HL-60 (cell line): ENCODE measurements at regions not wholly inside any gene's neighbourhood (a gene's known extent, or its start where the extent isn't known, plus 50 kb on each side); places are given as distances from the start of the nearest gene placed in this dataset.

ENCODE experiments used
- DNase-seq, 2 experiments: peaks; one replicate each; pipeline ENCODE4 v3.0.0-alpha.2; 2010 to 2020; ENCODE audit warnings: low read depth in 1 of 2, low spot score in 1 of 2
- H3K27ac ChIP-seq: fragments of 250-450 bp; sonication (Bioruptor Pico); replicated peaks from 2 replicates; pipeline ENCODE4 v1.5.1; 2020; ENCODE audit warnings: mild to moderate bottlenecking, moderate library complexity
- H3K27me3 ChIP-seq: fragments of 250-450 bp; sonication (Bioruptor Pico); 2 replicates; pipeline ENCODE4 v1.5.1; 2021; ENCODE audit warnings: mild to moderate bottlenecking, moderate library complexity; ENCODE audit not compliant: insufficient read depth, poor library complexity, severe bottlenecking
- H3K4me3 ChIP-seq: replicated peaks from 2 replicates; pipeline ENCODE4 v1.5.1; 2011; ENCODE audit warnings: mild to moderate bottlenecking, control low read depth, low read length; ENCODE audit not compliant: insufficient read depth
- GABPA ChIP-seq: IDR thresholded peaks from 2 replicates; pipeline ENCODE4 v1.6.1; 2012; ENCODE audit warnings: low read depth
- POLR2AphosphoS5 ChIP-seq: IDR thresholded peaks from 2 replicates; pipeline ENCODE4 v1.6.1; 2012; ENCODE audit warnings: low read depth
- SPI1 ChIP-seq: IDR thresholded peaks from 2 replicates; pipeline ENCODE4 v1.6.1; 2012; ENCODE audit warnings: low read depth, mild to moderate bottlenecking, borderline replicate concordance
- TF ChIP-seq, protein P1 (sequence below): IDR thresholded peaks from one replicate; pipeline ENCODE4 v1.5.1; 2011; ENCODE audit warnings: low read length, control low read depth, inconsistent platforms; ENCODE audit not compliant: insufficient read depth
- TF ChIP-seq, protein P2 (sequence below): IDR thresholded peaks from 2 replicates; pipeline ENCODE4 v1.6.1; 2012; ENCODE audit warnings: low read depth; ENCODE audit not compliant: insufficient replicate concordance

DNA sequence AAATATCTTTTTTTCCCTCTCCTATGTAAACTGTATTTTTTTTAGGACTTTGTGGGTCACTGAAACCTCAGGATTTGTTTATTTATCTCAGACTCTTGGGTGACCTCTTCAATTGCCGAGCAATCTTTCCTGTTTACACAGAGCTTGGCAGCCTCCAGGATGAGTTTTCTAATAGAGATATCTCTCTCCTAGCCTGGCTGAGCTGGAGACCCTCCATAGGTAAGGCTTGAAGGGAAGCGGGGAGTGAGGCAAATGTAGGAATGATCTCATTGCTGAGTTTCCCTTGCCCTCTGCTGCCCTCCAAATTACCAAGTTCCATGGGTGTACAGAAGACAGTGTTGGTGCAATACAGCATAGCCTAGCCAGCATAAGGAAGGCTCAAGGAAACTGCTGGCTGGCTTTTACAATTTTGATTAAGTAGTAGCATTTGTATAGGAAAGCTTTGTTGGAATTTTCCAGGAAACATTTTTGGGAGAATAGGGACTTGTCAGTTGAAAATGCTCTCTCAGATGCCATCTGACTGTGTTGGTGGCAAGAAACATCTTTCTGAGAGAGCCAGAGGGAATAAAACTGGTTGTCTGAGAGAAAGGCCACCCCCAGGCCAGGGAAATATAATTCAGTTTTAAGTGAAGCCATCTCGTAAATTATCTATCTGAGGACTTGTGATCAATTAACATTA, 116.0 kb downstream of the NMUR2 start:
- TF ChIP-seq GABPA: no peak
- no peak for TF ChIP-seq POLR2AphosphoS5
- TF ChIP-seq, protein P1, sequence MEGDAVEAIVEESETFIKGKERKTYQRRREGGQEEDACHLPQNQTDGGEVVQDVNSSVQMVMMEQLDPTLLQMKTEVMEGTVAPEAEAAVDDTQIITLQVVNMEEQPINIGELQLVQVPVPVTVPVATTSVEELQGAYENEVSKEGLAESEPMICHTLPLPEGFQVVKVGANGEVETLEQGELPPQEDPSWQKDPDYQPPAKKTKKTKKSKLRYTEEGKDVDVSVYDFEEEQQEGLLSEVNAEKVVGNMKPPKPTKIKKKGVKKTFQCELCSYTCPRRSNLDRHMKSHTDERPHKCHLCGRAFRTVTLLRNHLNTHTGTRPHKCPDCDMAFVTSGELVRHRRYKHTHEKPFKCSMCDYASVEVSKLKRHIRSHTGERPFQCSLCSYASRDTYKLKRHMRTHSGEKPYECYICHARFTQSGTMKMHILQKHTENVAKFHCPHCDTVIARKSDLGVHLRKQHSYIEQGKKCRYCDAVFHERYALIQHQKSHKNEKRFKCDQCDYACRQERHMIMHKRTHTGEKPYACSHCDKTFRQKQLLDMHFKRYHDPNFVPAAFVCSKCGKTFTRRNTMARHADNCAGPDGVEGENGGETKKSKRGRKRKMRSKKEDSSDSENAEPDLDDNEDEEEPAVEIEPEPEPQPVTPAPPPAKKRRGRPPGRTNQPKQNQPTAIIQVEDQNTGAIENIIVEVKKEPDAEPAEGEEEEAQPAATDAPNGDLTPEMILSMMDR: no peak
- TF ChIP-seq SPI1: no peak
- TF ChIP-seq, protein P2, sequence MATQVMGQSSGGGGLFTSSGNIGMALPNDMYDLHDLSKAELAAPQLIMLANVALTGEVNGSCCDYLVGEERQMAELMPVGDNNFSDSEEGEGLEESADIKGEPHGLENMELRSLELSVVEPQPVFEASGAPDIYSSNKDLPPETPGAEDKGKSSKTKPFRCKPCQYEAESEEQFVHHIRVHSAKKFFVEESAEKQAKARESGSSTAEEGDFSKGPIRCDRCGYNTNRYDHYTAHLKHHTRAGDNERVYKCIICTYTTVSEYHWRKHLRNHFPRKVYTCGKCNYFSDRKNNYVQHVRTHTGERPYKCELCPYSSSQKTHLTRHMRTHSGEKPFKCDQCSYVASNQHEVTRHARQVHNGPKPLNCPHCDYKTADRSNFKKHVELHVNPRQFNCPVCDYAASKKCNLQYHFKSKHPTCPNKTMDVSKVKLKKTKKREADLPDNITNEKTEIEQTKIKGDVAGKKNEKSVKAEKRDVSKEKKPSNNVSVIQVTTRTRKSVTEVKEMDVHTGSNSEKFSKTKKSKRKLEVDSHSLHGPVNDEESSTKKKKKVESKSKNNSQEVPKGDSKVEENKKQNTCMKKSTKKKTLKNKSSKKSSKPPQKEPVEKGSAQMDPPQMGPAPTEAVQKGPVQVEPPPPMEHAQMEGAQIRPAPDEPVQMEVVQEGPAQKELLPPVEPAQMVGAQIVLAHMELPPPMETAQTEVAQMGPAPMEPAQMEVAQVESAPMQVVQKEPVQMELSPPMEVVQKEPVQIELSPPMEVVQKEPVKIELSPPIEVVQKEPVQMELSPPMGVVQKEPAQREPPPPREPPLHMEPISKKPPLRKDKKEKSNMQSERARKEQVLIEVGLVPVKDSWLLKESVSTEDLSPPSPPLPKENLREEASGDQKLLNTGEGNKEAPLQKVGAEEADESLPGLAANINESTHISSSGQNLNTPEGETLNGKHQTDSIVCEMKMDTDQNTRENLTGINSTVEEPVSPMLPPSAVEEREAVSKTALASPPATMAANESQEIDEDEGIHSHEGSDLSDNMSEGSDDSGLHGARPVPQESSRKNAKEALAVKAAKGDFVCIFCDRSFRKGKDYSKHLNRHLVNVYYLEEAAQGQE: no peak
- Histone ChIP-seq H3K27ac (no peak overlapping the region), H3K27me3 (no peaks in the 10 kb centered on the region), H3K4me3 (no peak overlapping the region)
- no peak for DNase-seq

DNA sequence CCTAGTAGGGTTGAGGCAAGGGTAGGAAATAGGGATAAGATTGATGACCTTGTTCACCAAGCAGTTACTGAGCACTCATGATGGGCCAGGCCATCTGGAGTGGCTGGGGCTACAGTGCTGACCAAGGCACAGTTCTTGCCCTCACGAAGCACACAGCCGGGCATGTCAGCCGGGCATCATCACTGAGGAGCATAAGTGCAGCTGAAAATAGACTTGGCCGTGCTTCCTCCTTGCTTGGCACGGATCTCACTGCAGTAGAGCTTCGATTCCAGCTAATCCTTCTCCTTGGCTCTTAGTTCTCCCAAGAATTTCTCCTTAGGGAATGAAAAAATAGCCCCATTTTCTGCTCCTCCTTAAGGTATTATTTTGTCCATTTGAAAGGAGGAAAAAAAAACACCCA, 116.6 kb downstream of the NMUR2 start:
- H3K27ac ChIP-seq: no peak overlapping the region
- no peak for DNase-seq
- TF ChIP-seq, protein P2: no peak
- TF ChIP-seq POLR2AphosphoS5: no peak
- no peak for TF ChIP-seq SPI1
- TF ChIP-seq GABPA: no peak
- TF ChIP-seq, protein P1: no peak
- H3K4me3 ChIP-seq: no peak overlapping the region
- H3K27me3 ChIP-seq: no peaks in the 10 kb centered on the region

DNA sequence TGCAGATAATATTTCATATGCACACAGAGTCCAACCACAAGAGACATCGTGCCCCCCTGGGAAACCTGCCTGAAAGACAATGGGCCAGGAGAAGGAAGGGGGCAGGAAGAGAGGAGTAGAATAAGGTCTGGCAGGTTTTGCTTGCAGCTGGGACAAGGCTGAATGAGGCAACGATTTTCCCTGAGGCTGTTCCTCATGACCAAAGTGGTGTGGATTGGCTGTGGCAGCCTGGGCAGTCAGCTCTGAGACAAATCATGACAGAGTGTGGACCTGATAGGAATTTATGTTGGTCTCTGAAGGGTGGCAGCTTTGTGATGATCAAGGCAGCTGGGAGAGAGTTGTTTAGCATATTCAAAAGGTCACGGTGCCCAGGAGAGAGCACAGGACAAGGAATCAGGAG, 119.3 kb downstream of the NMUR2 start:
- no peak for DNase-seq
- no peak for TF ChIP-seq POLR2AphosphoS5
- TF ChIP-seq GABPA: no peak
- TF ChIP-seq, protein P1: no peak
- TF ChIP-seq, protein P2: no peak
- no peak for TF ChIP-seq SPI1

More for the DNA sequence above, 119.3 kb downstream of the NMUR2 start:
- H3K27me3 ChIP-seq: no peaks in the 10 kb centered on the region
- H3K4me3 ChIP-seq: no peak overlapping the region
- H3K27ac ChIP-seq: no peak overlapping the region
